GM19452 (cell line): ENCODE measurements at regions not wholly inside any gene's neighbourhood (a gene's known extent, or its start where the extent isn't known, plus 50 kb on each side); places are given as distances from the start of the nearest gene placed in this dataset.

Experiments
- ATAC-seq: cut with Tn5 transposase; IDR thresholded peaks from one replicate; pipeline ENCODE4 v1.9.1; 2021; ENCODE audit not compliant: unreplicated experiment

DNA sequence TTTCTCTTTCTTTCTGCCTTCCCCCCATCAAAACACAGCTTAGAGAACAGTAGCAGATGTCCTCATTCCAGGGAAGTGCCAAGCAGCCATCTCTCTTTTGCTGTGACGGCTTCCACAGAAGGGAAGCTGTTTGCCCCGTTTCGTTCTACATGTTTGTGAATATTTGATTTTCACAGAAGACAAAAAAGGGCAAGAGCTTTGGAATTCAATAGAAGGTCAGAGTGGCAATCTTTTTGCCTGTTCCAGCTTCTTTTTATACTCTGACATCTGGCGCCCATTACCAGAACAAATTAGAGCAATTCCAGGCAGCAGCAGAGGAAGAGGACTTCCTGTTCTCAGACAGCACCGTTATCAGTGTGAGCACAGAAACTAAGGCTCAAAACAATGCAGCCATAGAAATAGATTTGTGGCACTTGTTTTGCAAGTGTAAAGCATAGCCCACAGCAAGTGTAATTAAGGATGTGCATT is 79.0 kb upstream of the CDH19 start:
- ATAC-seq: no peak

DNA sequence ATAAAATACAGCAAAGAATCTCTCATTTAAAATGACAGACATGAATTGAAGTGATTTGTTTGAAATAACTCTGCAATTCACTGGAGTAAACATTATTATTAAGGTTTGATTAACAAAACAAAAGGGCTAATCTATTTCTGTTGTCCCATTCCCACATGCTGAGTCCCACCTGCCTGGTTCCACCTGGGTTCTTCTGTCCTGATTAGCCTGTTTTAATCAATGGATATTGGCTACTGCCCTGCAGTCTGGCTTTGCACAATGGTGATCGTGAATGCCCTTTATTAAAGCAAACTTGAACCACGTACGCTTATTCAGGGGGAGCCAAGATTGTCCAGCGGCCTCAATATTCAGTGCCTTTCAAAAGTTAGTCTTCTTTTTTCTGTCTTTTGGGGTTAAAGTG is 72.8 kb upstream of the CDH19 start:
- no peak for ATAC-seq

DNA sequence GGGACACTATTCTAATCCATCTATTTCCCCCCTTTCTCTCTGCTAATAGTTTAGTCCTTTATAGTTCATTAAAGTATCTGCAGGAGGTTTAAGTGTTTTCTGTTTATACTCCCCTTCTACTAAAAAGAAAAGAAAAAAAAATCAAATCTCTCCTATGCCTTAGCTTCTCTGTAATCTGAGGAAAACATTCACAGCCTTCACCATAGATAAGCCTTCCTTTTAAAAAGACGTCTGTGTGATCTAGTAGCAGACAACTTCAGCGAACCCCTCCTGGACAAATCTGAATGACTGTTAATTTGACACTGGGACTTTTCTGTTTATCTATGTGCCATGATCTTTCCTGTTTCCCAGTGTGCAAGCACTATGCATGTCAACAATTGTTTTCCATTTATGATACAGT is 70.4 kb upstream of the CDH19 start:
- no peak for ATAC-seq

DNA sequence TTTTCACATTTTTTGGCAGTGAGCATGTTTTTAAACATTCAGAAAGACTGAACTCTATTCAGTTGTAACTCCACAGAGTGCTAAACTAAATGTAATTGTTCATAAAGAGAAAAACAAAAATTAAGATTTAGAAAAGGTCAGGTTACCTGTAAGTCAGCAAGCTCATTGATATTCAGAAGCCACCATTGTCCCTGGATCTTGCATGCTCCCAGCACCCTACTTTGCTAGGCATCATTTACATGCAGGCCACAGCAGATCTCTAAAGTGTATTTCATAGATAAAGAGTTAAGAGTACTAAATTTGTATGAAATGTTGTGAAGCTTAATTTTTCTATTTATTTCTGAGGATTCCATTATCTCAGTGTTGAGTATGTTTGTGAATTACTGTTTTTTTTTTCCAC is 64.8 kb upstream of the CDH19 start:
- ATAC-seq: no peak

DNA sequence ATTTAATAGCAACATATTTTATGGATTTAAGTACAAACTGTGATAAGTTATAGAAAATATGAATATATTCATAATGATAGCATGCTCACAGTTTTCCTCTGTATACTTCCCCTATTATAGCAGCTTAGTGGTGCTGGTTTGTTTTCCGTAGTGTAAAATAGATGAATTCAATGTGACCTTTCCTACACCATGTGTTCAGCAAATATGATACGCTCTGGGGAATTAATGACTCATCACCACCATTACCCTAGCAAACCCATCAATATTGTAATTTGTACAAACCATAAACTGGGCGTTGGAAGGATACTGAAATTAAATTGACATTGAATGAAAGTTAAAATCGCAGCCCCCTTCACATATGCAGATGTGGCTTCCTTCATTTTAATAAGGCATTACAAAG is 58.7 kb upstream of the CDH19 start:
- ATAC-seq: no peak

DNA sequence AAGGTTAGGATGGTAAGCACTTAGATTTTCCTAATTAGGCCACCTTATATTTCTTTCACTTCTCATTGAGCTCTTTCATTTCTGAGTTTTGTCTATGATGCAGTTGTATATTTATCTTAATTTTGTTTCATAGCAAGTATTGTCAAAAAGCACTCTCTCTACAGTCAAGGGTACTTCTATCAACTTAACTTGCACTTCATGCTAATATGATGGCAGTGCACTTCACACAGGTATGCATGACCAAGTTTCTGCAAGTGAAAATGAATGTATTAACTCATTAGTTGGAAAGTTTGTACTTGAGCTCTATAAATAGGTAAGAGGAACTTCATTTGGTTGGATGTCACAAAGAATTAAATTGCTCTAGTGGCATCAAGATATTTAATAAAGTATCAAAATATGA is 51.5 kb upstream of the CDH19 start:
- no peak for ATAC-seq
